ENCODE measurements at regions not wholly inside any gene's neighbourhood (a gene's known extent, or its start where the extent isn't known, plus 50 kb on each side); places are given as distances from the start of the nearest gene placed in this dataset.

GRCh38 chr17:412211-413015 is 59.8 kb upstream of the RPH3AL start:
- DNase-seq = no peak

GRCh38 chr17:411421-412120 is 59.0 kb upstream of the RPH3AL start:
- no peak for DNase-seq

GRCh38 chr17:410543-411401 is 58.2 kb upstream of the RPH3AL start:
- DNase-seq = no peak

- peak; percentile 97 for DNase-seq
These were observed 57.4 kb upstream of the RPH3AL start for GRCh38 chr17:409848-410542.

- DNase-seq = no peak
These were observed 56.8 kb upstream of the RPH3AL start for GRCh38 chr17:409308-409847.

- DNase-seq = no peak
These were observed 52.1 kb upstream of the RPH3AL start for GRCh38 chr17:404703-405102.

Data from NCI-H1436 treated with DMSO at 0.1 percent for 48 hours (cell line).